PC-9 (cell line): ENCODE measurements at regions not wholly inside any gene's neighbourhood (a gene's known extent, or its start where the extent isn't known, plus 50 kb on each side); places are given as distances from the start of the nearest gene placed in this dataset.

ENCODE experiments used
- CTCF ChIP-seq: fragments of 200-600 bp; sonication (generic); conservative IDR thresholded peaks from 2 replicates; pipeline ENCODE4 v1.6.1; 2017; ENCODE audit warnings: mixed run types, antibody characterized with exemption, mild to moderate bottlenecking, moderate library complexity
- EZH2 ChIP-seq: fragments of 200-600 bp; sonication (generic); IDR thresholded peaks from 2 replicates; pipeline ENCODE4 v1.8.0; 2017; ENCODE audit warnings: antibody characterized with exemption, low read depth

- TF ChIP-seq CTCF (no peak), EZH2 (no peak)
These were observed 133.5 kb upstream of the SLC14A2 start for GRCh38 chr18:45481821-45482220.
